ENCODE measurements at regions not wholly inside any gene's neighbourhood (a gene's known extent, or its start where the extent isn't known, plus 50 kb on each side); places are given as distances from the start of the nearest gene placed in this dataset.
"Not testable (repeated sequence)": the region's sequence is repeated elsewhere in the genome, so short reads cannot be mapped to it uniquely, and the experiment has no call there.

GRCh38 chr6:81051952-81052351, 700.5 kb downstream of the TENT5A start:
- no peak for DNase-seq (ENCODE audit: low read depth)
- TF ChIP-seq, protein P1, sequence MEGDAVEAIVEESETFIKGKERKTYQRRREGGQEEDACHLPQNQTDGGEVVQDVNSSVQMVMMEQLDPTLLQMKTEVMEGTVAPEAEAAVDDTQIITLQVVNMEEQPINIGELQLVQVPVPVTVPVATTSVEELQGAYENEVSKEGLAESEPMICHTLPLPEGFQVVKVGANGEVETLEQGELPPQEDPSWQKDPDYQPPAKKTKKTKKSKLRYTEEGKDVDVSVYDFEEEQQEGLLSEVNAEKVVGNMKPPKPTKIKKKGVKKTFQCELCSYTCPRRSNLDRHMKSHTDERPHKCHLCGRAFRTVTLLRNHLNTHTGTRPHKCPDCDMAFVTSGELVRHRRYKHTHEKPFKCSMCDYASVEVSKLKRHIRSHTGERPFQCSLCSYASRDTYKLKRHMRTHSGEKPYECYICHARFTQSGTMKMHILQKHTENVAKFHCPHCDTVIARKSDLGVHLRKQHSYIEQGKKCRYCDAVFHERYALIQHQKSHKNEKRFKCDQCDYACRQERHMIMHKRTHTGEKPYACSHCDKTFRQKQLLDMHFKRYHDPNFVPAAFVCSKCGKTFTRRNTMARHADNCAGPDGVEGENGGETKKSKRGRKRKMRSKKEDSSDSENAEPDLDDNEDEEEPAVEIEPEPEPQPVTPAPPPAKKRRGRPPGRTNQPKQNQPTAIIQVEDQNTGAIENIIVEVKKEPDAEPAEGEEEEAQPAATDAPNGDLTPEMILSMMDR (conservative IDR thresholded peaks at IDR 0.05; ENCODE audit: control insufficient read depth, insufficient read depth, low read depth, low read length), result no peak
- H3K4me3 ChIP-seq (ENCODE audit: control insufficient read depth, low read depth, low read length), result no peak overlapping the region

DNA sequence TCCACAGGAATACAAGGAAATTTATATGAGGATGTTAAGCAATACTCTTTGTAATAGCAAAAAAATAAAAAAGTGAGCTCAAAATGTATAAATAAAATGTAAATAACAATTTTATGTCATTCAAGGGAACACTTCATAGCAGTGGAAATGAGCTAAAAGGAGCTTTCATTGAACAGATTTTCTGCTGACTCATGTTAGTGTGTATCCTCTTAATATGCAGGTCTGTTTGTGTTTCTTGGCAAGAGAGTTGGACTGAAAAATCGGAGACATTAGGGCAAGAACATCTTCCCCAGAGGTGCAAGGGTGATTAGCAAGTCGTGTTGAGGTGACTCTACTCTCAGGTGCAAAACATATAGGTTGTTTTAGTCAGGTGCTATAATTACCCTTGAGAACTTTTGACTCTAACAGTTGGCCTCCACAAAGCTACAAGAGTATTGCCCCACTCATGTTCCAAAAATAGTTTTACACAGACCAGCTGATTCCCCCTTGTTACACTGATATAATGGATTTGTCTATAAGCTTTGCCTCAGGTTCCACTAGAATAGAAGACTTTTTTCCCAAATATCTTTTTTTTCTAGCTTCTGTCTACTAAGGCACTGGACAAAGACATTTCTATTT, 702.9 kb downstream of the TENT5A start:
- no peak overlapping the region for H3K4me3 ChIP-seq (ENCODE audit: control insufficient read depth, low read depth, low read length)
- peak; percentile 41 for DNase-seq (ENCODE audit: low read depth)
- TF ChIP-seq, protein P1 (conservative IDR thresholded peaks at IDR 0.05; ENCODE audit: control insufficient read depth, insufficient read depth, low read depth, low read length), result no peak

DNA sequence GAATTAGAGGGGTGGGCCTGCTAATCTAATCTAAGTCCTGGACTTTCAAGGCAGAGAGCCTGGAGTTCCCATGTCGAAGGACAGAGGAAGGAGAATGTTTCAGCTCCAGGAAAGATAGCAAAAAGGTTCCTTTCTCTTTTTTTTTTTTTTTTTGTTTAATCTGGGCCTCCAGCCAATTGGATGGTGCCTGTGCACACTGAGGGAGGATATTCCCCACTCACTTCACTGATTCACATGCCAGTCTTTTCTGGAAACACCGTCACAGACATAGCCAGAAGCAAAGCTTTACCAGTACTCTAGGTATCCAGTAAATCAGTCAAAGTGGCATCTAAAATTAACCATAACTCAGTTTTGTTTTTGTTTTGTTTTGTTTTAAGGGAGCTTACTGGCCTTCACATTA, 721.1 kb downstream of the TENT5A start:
- peak; percentile 18 for DNase-seq (ENCODE audit: low read depth)

GRCh38 chr6:81026041-81026553, 726.4 kb downstream of the TENT5A start:
- DNase-seq (ENCODE audit: low read depth), result no peak
- TF ChIP-seq, protein P1 (conservative IDR thresholded peaks at IDR 0.05; ENCODE audit: control insufficient read depth, insufficient read depth, low read depth, low read length), result no peak
- H3K4me3 ChIP-seq (ENCODE audit: control insufficient read depth, low read depth, low read length), result no peak overlapping the region

More for the DNA sequence above, 721.1 kb downstream of the TENT5A start:
- TF ChIP-seq, protein P1 (conservative IDR thresholded peaks at IDR 0.05; ENCODE audit: control insufficient read depth, insufficient read depth, low read depth, low read length), result no peak
- H3K4me3 ChIP-seq (ENCODE audit: control insufficient read depth, low read depth, low read length), result no peak overlapping the region

DNA sequence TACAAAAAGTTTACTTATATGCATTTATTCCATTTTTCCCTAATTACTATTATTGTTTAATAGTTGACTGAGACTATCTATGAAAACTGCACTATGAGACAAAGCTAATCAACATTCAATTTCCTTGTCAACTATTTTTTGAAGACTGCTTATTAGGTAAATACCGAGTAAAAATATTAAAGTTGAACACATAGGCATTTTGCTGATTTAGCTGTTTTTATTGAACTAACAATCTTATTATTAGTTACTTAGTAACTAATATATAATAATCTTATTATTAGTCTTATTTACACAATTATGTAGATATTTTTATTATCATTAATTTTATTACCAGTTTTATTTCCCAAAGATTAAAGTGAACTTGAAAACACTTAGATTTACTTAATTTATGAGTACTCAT, 728.8 kb downstream of the TENT5A start:
- H3K4me3 ChIP-seq (ENCODE audit: control insufficient read depth, low read depth, low read length), result no peak overlapping the region
- DNase-seq (ENCODE audit: low read depth), result no peak
- TF ChIP-seq, protein P1 (conservative IDR thresholded peaks at IDR 0.05; ENCODE audit: control insufficient read depth, insufficient read depth, low read depth, low read length), result no peak

DNA sequence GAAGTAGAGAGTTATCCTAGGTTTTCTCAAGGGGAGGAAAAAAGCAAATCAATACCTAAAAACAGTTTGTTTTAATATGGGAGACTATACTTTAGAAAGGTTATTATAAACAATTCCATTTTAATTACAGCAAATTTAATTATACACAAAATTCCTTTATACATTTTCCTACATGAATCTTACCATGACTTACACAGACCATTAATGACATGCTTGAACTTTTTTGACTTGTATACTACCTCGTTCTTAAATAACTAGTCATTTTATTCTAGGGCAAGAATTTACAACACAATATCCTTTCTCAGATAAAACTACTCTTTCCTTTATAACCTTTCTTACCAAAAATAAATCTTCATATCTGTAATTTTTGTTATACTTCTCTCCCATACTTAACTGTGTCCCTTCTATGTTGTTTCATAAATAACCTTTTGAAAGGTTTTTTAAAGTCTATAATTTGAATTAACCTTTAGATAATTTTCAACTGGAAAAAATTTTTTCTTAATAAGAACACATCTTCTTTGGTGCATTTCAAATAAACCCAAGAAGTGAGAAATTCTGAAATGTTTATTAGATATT, 729.4 kb downstream of the TENT5A start:
- TF ChIP-seq, protein P1 (conservative IDR thresholded peaks at IDR 0.05; ENCODE audit: control insufficient read depth, insufficient read depth, low read depth, low read length), result no peak
- H3K4me3 ChIP-seq (ENCODE audit: control insufficient read depth, low read depth, low read length), result no peak overlapping the region
- DNase-seq (ENCODE audit: low read depth), result peak; percentile 48

DNA sequence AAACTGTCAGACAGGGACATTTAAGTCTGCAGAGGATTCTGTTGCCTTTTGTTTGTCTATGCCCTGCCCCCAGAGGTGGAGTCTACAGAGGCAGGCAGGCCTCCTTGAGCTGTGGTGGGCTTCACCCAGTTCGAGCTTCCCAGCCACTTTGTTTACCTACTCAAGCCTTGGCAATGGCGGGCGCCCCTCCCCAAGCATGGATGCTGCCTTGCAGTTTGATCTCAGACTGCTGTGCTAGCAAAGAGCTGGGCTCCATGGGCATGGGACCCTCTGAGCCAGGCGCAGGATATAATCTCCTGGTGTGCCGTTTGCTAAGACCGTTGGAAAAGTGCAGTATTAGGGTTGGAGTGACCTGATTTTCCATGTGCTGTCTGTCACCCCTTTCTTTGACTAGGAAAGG, 734.9 kb downstream of the TENT5A start:
- not testable (repeated sequence) for DNase-seq (ENCODE audit: low read depth); H3K4me3 ChIP-seq (ENCODE audit: control insufficient read depth, low read depth, low read length)
